C4-2B (cell line): ENCODE measurements at regions not wholly inside any gene's neighbourhood (a gene's known extent, or its start where the extent isn't known, plus 50 kb on each side); places are given as distances from the start of the nearest gene placed in this dataset.
A peak's percentile ranks its signal among the peaks of the same experiment; 100 is the strongest.

Experiments used
- ZFX ChIP-seq: fragments of 450-650 bp; IDR thresholded peaks from 2 replicates; pipeline ENCODE4 v1.6.1; 2017
- TF ChIP-seq, protein P1 (sequence below): fragments of 450-650 bp; conservative IDR thresholded peaks from 2 replicates; pipeline ENCODE4 v1.5.1; 2017; ENCODE audit warnings: mild to moderate bottlenecking

DNA sequence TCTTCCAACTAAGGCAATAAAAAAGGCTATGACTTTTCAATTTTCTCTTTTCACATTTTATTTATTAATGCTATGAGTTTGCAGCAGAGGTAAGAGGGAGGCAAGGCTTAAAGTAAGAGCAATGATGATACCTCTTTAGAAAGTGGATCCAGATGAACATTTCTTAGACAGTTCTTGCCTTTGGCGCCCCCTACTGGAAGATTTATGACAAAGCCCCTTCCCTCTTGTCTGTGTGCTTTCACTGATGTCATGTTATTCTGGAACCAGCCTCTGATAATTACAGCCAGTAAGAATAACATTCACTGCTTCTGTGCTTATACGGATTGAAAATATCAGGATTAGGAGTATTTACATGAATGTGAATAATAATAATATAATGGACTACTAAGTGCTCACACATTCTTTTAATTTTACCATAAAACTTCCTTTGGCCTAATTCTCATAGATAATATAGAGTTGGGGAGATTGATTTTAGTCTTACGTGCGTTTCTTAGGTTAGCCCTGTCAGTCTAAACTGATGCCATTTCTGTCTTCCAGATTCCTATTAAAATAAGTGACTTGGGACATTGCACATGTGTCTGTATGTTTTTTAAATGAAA lies 1929.9 kb upstream of the SEL1L start:
- TF ChIP-seq, protein P1, sequence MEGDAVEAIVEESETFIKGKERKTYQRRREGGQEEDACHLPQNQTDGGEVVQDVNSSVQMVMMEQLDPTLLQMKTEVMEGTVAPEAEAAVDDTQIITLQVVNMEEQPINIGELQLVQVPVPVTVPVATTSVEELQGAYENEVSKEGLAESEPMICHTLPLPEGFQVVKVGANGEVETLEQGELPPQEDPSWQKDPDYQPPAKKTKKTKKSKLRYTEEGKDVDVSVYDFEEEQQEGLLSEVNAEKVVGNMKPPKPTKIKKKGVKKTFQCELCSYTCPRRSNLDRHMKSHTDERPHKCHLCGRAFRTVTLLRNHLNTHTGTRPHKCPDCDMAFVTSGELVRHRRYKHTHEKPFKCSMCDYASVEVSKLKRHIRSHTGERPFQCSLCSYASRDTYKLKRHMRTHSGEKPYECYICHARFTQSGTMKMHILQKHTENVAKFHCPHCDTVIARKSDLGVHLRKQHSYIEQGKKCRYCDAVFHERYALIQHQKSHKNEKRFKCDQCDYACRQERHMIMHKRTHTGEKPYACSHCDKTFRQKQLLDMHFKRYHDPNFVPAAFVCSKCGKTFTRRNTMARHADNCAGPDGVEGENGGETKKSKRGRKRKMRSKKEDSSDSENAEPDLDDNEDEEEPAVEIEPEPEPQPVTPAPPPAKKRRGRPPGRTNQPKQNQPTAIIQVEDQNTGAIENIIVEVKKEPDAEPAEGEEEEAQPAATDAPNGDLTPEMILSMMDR: peak; percentile 91
- TF ChIP-seq ZFX: no peak
